Natural killer cell (primary cell): ENCODE measurements at regions not wholly inside any gene's neighbourhood (a gene's known extent, or its start where the extent isn't known, plus 50 kb on each side); places are given as distances from the start of the nearest gene placed in this dataset.

ENCODE experiments used
- ATAC-seq, 3 donors: fragments of 150-1000 bp in 2 of 3; fragments of 200-7000 bp in 1 of 3; cut with Tn5 transposase; 1 replicate in 1 of 3; 2 replicates in 2 of 3; pipeline ENCODE4 v1.10.0; 2021; ENCODE audit warnings: mild to moderate bottlenecking in 2 of 3, moderate library complexity in 2 of 3
- DNase-seq, 2 donors: peaks; one replicate each; pipeline versions ENCODE4 v3.0.0 to v3.0.0-alpha.2; 2013 to 2021; ENCODE audit warnings: mixed read lengths in 1 of 2
- H3K27ac ChIP-seq: one replicate; pipeline ENCODE4 v1.5.1; 2013; ENCODE audit warnings: mild to moderate bottlenecking, low read length
- H3K27me3 ChIP-seq: one replicate; pipeline ENCODE4 v1.6.1; 2013; ENCODE audit warnings: low read length; ENCODE audit not compliant: control insufficient read depth, insufficient read depth
- H3K36me3 ChIP-seq: one replicate; pipeline ENCODE4 v1.6.1; 2013; ENCODE audit warnings: low read length; ENCODE audit not compliant: control insufficient read depth, insufficient read depth
- H3K4me1 ChIP-seq: one replicate; pipeline ENCODE4 v1.6.1; 2013; ENCODE audit warnings: low read length; ENCODE audit not compliant: control insufficient read depth, insufficient read depth
- H3K4me3 ChIP-seq: one replicate; pipeline ENCODE4 v1.5.1; 2013; ENCODE audit warnings: low read length
- H3K9me3 ChIP-seq: one replicate; pipeline ENCODE4 v1.6.1; 2013; ENCODE audit warnings: low read length; ENCODE audit not compliant: control insufficient read depth, insufficient read depth
- H3K27ac Mint-ChIP-seq, 2 donors: one replicate each; pipeline ENCODE4 v1.8.0; 2022; ENCODE audit warnings: mild to moderate bottlenecking in 2 of 2, mixed read lengths in 2 of 2, moderate library complexity in 1 of 2
- H3K27me3 Mint-ChIP-seq, 2 donors: one replicate each; pipeline ENCODE4 v1.8.0; 2022; ENCODE audit warnings: low read depth in 2 of 2, mixed read lengths in 2 of 2
- H3K36me3 Mint-ChIP-seq: one replicate; pipeline ENCODE4 v1.8.0; 2022; ENCODE audit warnings: mixed read lengths
- H3K4me1 Mint-ChIP-seq, 2 donors: one replicate each; pipeline ENCODE4 v1.8.0; 2022; ENCODE audit warnings: mixed read lengths in 2 of 2
- H3K4me3 Mint-ChIP-seq: one replicate; pipeline ENCODE4 v1.8.0; 2022; ENCODE audit warnings: mild to moderate bottlenecking, moderate library complexity, mixed read lengths
- H3K9me3 Mint-ChIP-seq, 2 donors: one replicate each; pipeline ENCODE4 v1.8.0; 2022; ENCODE audit warnings: mixed read lengths in 2 of 2
- WGBS: methylation state at CpG from one replicate; pipeline ENCODE4 v1.1.7; 2013; ENCODE audit warnings: missing lambda C conversion rate; ENCODE audit not compliant: insufficient coverage; 5-methylcytosine and 5-hydroxymethylcytosine counted together
- intact Hi-C: fragments of 100-400 bp; cut with micrococcal nuclease; formaldehyde crosslinking; loops from one replicate; pipeline ENCODE4 v1.14.2; 2022
- TF ChIP-seq, protein P1 (sequence below): fragments of 200-600 bp; IDR thresholded peaks from one replicate; pipeline ENCODE4 v1.8.0; 2022; ENCODE audit warnings: antibody characterized with exemption

- TF ChIP-seq, protein P1, sequence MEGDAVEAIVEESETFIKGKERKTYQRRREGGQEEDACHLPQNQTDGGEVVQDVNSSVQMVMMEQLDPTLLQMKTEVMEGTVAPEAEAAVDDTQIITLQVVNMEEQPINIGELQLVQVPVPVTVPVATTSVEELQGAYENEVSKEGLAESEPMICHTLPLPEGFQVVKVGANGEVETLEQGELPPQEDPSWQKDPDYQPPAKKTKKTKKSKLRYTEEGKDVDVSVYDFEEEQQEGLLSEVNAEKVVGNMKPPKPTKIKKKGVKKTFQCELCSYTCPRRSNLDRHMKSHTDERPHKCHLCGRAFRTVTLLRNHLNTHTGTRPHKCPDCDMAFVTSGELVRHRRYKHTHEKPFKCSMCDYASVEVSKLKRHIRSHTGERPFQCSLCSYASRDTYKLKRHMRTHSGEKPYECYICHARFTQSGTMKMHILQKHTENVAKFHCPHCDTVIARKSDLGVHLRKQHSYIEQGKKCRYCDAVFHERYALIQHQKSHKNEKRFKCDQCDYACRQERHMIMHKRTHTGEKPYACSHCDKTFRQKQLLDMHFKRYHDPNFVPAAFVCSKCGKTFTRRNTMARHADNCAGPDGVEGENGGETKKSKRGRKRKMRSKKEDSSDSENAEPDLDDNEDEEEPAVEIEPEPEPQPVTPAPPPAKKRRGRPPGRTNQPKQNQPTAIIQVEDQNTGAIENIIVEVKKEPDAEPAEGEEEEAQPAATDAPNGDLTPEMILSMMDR, result no peak
- WGBS, result 83% methylated on average over 3 of the region's 3 CpGs
These were observed 194.8 kb downstream of the TEX29 start for GRCh38 chr13:111515307-111515617.

GRCh38 chr13:111515635-111516034 is 195.2 kb downstream of the TEX29 start:
- Histone ChIP-seq H3K9me3 (no peaks in the 10 kb centered on the region), H3K4me3 (no peak overlapping the region), H3K36me3 (no peaks in the 10 kb centered on the region), H3K27me3 (no peaks in the 10 kb centered on the region), H3K27ac (no peak overlapping the region), H3K4me1 (no peaks in the 10 kb centered on the region)
- TF ChIP-seq, protein P1, result no peak
- H3K4me1 Mint-ChIP-seq, result no peaks in the 10 kb centered on the region
- H3K9me3 Mint-ChIP-seq, result no peaks in the 10 kb centered on the region
- ATAC-seq, result no peak
- no peak for DNase-seq
- intact Hi-C loops, result no loop called here
- 75% methylated on average over 16 of the region's 16 CpGs for WGBS
- no peaks in the 10 kb centered on the region for H3K36me3 Mint-ChIP-seq
- peaks cover 0 to 6% of the 10 kb centered on the region in 2 donors for H3K27me3 Mint-ChIP-seq
- H3K27ac Mint-ChIP-seq, result no peak overlapping the region
- H3K4me3 Mint-ChIP-seq, result no peak overlapping the region

More at GRCh38 chr13:111515307-111515617, 194.8 kb downstream of the TEX29 start:
- no peak for DNase-seq
- Mint-ChIP-seq H3K36me3 (no peaks in the 10 kb centered on the region), H3K27me3 (peaks cover 0 to 6% of the 10 kb centered on the region in 2 donors), H3K9me3 (no peaks in the 10 kb centered on the region), H3K4me1 (no peaks in the 10 kb centered on the region), H3K4me3 (no peak overlapping the region), H3K27ac (no peak overlapping the region)
- H3K27ac ChIP-seq, result no peak overlapping the region
- no peaks in the 10 kb centered on the region for H3K4me1 ChIP-seq
- no peak overlapping the region for H3K4me3 ChIP-seq
- no peaks in the 10 kb centered on the region for H3K27me3 ChIP-seq
- ATAC-seq, result no peak
- H3K36me3 ChIP-seq, result no peaks in the 10 kb centered on the region
- H3K9me3 ChIP-seq, result no peaks in the 10 kb centered on the region
- intact Hi-C loops, result no loop called here

- H3K9me3 Mint-ChIP-seq, result no peaks in the 10 kb centered on the region
- no peaks in the 10 kb centered on the region for H3K4me1 Mint-ChIP-seq
- 86% methylated on average over 26 of the region's 28 CpGs for WGBS
- H3K27ac Mint-ChIP-seq, result no peak overlapping the region
- no peak overlapping the region for H3K4me3 Mint-ChIP-seq
- no peaks in the 10 kb centered on the region for H3K36me3 Mint-ChIP-seq
- intact Hi-C loops, result no loop called here
- Histone ChIP-seq H3K9me3 (no peaks in the 10 kb centered on the region), H3K27me3 (no peaks in the 10 kb centered on the region), H3K4me1 (no peaks in the 10 kb centered on the region), H3K27ac (no peak overlapping the region), H3K4me3 (no peak overlapping the region), H3K36me3 (no peaks in the 10 kb centered on the region)
- H3K27me3 Mint-ChIP-seq, result peaks cover 0 to 5% of the 10 kb centered on the region in 2 donors
- DNase-seq (no peak), ATAC-seq (no peak)
- TF ChIP-seq, protein P1, result no peak
These were observed 196.5 kb downstream of the TEX29 start for GRCh38 chr13:111516712-111517640.

GRCh38 chr13:111517641-111518010 is 197.2 kb downstream of the TEX29 start:
- ATAC-seq (no peak), DNase-seq (no peak)
- Mint-ChIP-seq H3K27ac (no peak overlapping the region), H3K27me3 (peaks cover 0 to 5% of the 10 kb centered on the region in 2 donors), H3K9me3 (no peaks in the 10 kb centered on the region), H3K4me3 (no peak overlapping the region), H3K4me1 (no peaks in the 10 kb centered on the region), H3K36me3 (no peaks in the 10 kb centered on the region)
- no peak overlapping the region for H3K27ac ChIP-seq
- H3K27me3 ChIP-seq, result no peaks in the 10 kb centered on the region
- no peaks in the 10 kb centered on the region for H3K36me3 ChIP-seq
- H3K4me1 ChIP-seq, result no peaks in the 10 kb centered on the region
- no peak overlapping the region for H3K4me3 ChIP-seq
- intact Hi-C loops, result no loop called here
- H3K9me3 ChIP-seq, result no peaks in the 10 kb centered on the region
- TF ChIP-seq, protein P1, result no peak
- 91% methylated on average over 3 of the region's 10 CpGs for WGBS
